ENCODE measurements at regions not wholly inside any gene's neighbourhood (a gene's known extent, or its start where the extent isn't known, plus 50 kb on each side); places are given as distances from the start of the nearest gene placed in this dataset.
"Not testable (repeated sequence)": the region's sequence is repeated elsewhere in the genome, so short reads cannot be mapped to it uniquely, and the experiment has no call there.

DNA sequence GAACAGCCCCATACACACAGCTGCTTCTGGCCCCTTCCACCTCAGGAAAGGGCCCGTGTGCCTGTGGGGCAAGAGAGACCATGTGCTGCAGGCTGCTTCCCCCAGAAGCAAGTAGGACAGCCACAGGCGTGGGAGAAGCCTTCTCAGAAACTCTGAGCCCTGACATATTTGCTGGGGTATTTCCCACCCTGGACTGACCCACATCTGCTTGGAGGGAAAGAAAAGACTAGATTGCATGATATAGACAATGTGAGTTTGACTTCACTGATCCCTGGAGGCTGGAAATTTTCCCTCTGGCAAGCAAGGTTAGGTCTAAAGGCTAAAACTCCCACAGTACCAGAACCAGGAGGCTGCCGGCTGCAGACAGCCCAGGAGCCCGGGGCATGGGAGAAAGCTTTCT lies 213.3 kb upstream of the SSTR4 start:
- DNase-seq = no peak

DNA sequence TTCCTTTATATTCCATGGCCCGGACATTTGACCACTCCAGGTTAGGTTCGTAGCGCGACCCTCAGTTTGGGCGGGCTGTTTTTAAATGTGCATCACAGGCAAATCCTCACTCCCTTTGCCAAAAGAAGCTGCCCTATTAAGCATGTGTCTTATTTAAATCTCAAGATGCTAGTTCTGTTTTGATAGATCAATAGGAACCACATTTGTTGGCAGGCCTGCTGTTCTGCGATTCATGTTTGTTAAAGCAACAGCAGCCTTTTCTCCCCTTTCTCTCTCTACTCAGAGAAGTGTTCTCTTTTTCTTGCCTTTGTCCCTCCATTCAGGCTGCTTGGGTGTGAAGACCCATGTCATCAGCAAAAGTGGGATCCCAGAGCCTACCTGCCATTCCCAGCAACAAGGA lies 212.0 kb upstream of the SSTR4 start:
- DNase-seq = no peak

DNA sequence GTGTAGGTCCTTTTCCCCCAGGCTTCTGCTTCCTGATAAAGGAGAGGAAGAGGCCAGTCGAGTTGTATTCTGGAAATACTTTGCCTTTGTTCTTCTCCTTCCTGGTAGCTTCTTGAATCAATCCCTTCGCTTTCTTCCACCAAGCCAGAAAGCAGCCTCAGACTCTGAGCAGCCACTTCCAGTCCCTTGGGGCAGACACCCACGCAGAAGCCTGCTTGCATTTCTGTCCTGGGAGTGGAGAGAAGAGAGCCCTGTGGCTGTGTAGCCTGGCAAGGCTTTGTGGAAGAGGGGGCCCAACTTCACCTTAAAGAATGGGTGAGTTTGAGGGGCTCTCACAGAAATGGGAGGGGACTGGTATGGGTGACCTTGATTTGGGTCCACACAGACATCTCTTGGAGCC lies 211.0 kb upstream of the SSTR4 start:
- no peak for DNase-seq

DNA sequence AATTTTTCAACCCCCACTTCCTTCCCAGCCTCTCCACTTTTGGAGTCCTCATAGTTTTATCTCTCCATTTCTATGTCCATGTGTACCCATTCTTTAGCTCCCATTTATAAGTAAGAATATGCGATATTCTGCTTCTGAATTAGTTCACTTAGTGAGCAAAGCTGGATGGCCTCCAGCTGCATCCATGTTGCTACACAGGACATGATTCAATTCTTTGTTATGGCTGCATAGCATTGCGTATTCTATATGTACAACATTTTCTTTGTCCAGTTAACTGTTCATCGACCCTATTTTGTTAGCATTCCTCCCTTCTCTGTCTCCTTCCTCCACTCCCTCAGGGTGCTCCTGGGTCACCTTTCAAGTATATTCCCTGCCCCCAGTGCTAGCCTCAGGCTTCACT lies 210.0 kb upstream of the SSTR4 start:
- DNase-seq = no peak

DNA sequence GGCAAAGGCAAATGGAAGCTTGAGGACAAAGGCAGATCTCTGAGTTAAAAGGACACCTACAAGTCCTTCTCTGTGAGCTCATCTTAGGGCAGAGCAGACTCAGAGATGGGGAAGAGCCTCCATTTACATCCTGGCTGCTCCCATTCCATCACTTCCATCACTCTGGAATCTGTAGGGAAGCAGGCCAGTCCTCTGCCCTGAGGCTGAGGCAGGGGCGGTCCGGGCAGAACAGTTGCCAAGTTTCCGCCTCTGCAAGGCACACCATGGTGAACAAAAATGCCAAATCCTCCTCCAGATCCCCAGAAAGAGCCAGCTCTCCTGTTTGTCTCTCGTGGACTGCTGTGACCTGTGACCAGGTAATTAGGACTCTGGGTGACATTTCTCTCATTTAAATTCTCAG lies 209.6 kb upstream of the SSTR4 start:
- DNase-seq = no peak

DNA sequence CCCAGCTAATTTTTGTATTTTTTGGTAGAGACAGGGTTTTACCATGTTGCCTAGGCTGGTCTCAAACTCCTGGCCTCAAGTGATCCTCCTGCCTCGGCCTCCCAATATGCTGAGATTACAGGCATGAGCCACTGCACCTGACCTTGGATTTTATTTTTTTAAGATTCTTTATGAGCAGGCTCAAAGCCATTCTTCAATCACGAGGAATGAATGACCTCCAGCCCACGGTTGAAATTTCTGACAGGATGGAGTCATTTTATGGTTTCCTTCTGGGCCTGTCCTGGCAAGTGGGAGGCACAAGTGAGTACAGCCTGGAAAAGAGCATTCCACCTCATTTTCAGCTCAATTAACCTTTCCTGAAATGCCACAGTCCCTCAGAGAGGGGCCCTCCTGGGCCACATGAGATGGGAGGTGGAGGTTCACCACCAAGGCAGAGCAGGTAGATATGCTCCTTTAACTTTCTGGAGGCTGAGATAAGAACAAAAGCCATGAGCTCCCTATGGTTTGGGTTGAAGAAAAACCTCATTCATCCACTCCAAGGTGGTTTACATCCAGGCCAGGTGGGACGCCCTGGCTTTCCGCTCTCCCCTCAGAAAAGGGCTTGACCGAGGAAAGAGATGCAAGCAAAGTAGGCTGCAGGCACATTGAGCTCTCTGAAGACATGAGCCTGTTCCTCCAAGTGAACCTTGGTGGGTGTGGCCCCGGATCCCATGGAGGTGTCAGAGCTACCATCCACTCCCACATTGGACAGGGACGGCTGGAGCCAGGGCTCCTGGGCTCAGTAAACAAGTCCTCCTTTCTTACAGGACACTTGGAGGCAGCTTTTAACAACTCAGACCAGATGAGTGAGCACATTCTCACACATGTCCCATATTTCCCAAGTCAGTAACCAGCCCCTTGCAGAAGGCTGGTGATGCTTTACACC lies 208.5 kb upstream of the SSTR4 start:
- no peak for DNase-seq

DNA sequence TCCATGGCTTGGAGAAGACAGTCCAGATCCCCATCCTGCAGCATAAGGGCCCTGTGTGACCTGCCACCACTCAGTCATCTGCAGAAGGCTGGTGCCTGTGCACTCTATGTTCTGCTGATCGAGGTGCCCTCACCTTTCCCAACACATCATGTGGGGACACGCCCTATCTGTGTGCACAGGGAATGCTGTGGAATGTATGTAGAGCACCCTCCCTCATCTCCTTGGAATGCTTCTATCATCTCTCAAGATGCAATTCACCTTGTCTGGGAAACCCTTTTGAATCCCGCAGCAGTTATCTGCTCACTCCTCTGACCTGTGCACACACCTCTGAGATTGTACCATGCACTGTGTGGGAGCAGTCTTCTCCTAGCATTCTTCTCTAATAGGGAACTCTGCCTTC lies 207.2 kb upstream of the SSTR4 start:
- DNase-seq = no peak

DNA sequence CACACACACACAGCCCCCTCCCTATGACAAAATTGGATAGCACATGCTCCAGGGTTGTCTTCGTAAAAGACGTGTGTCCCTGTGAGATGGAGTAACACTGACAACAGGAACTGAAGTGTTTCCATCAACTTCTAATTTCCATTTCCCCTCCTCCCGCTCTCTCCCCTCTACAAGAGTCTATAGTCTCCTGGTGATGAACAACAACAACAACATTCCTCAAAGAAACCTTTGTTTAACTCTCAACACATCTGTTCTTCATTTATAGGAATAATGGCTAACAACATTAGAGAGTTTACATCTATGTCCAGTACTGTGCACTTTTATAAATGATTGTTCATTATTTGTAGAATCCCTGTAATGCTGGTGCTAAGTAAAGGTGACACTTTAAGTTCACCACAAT lies 205.8 kb upstream of the SSTR4 start:
- DNase-seq = no peak

DNA sequence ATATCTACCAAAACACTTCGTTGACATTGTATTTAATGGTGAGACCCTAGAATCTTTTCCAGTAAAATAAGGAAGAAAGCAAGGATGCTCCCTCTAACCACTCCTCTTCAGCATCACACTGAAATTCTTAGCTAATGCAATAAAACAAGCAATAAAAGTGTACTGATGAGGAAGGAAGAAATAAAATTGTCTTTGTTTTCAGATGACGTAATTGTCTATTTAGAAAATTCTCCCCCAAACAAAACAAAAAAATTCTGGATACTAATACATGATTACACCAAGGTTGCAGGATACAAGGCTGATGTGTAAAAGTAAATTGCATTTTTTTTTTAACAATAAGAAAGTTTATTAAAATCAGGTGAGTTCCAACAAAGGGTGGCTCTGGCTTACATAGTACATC lies 205.0 kb upstream of the SSTR4 start:
- DNase-seq = no peak

DNA sequence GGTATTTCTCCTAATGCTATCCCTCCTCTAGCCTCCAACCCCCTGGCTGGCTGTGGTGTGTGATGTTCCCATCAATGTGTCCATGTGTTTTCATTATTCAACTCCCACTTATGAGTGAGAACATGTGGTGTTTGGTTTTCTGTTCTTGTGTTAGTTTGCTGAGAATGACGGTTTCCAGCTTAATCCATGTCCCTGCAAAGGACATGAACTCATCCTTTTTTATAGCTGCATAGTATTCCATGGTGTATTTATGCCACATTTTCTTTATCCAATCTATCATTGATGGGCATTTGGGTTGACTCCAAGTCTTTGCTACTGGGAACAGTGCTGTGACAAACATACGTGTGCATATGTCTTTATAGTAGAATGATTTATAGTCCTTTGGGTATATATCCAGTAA lies 204.4 kb upstream of the SSTR4 start:
- not testable (repeated sequence) for DNase-seq

DNA sequence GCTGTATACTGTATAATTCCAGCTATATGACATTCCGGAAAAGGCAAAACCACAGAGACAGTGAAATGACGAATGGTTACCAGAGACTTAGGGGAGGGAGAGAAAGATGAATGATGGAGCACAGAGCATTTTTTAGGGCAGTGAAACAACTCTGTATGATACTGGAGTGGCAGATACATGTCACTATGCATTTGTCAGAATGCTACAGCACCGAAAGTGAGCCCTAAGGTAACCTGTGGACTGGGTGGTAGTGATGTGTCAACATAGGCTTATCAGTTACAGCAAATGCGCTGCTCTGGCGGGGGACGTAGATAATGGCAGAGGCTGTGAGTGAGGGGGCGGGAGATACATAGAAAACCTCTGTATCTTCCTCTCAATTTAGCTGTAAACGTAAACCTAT lies 201.3 kb upstream of the SSTR4 start:
- DNase-seq = no peak

DNA sequence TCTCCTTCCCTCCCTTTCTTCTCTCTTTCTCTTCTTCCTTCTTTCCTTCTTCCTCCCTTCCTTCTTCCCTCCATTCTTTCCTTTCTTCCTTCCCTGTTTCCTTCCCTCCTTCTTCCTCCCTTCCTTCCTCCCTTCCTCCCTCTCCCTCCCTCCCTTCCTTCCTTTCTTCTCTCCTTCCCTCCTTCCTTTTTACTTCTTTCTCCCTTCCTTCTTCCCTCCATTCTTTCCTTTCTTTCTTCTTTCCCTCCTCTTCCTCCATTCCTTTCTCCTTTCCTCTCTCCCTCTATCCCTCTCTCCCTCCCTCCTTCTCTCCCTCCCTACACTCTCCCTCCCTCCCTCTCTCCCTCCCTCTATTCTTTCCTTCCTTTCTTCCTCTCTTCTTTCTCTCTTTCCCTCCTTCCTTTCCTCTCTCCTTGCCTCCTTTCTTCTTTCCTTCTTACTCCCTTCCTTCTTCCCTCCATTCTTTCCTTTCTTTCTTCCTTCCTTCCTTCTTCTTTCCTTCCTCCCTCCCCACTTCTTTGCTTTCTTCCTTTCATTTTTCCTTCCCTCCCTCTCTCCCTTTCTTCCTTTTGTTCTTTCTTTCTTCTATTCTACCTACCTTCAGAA lies 200.4 kb upstream of the SSTR4 start:
- DNase-seq = no peak

DNA sequence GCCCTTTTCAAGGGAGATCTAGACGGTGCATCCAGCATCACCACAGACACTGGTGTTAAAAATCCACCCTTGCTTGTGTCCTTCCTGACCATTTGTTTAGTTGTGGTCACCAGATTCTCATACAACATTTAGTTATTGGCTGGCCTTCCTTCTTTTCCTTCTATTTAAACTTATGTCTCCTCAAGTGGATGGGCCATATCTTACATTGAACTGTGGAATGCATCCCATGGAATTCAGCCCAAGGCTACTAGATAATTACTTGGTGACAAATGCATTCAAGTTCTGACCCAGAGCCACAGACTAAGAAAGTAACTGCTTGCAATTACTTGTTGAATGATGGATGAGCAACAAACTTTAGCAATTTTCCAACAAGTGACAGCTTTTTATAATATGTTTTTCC lies 198.9 kb upstream of the SSTR4 start:
- DNase-seq = no peak

DNA sequence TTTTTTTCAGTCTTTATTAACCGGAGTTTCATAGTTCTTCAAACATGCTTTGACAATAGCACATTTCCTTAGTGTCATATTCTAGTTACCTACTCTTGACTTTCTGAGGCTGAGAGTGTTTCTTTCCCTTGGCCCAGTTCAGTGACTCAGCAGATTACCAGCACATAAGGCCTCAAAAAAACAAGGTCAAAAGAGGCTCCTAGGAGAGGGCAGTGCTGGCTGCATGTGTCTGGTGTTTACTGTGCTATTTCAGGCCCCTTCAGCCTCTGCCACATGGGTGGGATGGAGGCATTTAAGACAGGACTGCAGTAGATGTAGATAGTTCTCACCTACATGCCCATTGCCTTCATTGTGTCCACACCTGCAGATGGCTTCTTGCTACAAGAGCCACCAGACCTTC lies 198.2 kb upstream of the SSTR4 start:
- no peak for DNase-seq

DNA sequence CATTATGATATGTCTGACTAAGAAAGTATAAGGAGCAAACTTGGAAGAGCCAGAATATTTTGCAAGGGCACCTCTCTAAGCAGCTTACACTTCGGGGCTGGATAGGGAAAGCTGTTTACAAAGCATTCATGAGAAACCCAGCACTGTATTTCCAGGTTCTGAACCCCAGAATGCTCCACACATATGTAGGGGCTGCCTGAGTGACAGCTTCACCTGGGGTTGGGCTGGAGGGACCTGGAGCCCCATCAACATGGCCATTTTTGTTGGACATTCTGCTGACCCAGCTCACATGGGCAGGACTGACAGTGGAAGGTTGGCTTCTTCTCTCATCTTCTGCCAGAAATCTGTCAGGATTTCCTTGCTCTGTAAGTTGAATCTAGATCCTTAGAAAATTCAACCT lies 197.1 kb upstream of the SSTR4 start:
- DNase-seq = no peak

DNA sequence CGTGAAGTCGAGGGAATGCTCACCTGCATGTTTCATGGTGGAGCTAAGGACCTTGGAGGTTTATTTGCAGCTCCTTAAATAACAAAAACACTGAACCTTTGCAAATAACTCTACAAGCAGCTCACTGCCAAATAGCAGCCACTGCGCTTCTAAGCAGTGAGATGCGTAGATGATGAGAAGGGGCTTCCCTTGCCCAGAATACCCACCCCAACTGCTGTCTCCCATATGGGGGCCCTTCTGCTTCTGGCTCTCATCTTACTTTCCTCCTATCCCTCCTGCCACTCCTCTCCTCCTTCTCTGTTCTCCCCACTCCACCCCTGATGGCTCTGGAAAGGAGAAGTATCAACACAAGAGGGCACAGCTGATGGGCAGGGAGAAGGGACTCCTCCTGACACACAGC lies 193.3 kb upstream of the SSTR4 start:
- DNase-seq = no peak

DNA sequence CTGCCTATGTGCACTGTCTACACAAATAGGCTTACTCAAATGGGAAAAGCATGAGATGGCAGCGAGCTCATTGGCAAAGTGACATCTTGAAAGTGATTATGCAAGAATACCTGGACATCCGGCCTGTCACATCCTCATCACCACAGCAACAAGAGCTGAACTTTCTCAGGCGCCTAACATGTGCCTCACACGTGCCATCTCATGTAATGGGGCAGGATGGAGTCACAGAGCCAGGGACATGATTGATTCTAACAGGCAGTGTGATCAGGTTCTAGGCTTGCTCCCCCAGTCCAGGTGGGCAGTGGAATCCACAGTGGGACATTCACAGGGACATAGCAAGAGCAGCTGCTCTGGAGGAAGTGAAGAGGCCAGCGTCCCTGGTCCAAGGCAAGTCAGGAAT lies 192.3 kb upstream of the SSTR4 start:
- DNase-seq = no peak

DNA sequence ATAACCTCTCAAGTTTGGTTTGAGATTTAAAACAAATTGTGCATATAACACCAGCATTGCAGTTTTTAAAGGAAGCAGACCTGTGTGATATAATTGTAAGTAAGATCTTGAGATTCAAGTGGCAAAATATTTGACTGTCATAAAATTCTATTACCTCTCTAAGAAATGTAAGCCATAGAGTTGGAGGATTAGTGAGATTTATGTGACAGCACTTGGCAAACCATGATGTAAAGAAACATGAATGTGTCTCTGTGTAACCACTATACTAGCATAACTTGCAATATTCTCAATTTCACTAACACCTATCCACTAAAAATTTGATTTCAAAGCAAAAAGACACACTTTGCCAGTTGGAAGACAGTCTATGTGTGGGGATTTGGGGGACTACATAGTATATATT lies 190.2 kb upstream of the SSTR4 start:
- DNase-seq = no peak

DNA sequence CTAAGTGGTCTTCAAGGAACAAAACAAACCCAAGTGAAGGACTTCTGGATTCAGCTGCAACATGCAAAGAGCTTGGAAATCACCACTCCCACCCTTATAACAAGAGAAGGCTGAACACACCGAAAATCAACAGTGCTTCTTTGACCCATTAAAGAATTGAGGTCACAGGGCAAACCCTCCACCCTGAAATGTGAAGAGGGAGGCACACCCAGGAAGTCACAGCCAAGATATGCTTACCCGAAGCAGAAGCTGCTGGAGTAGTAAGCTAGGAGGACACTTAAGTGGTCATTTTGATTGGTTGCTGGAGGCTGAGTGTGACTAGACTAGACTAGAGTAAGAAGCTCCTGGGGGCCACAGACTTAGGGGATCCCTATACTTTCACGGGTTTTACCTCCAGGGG lies 188.2 kb upstream of the SSTR4 start:
- DNase-seq = no peak

DNA sequence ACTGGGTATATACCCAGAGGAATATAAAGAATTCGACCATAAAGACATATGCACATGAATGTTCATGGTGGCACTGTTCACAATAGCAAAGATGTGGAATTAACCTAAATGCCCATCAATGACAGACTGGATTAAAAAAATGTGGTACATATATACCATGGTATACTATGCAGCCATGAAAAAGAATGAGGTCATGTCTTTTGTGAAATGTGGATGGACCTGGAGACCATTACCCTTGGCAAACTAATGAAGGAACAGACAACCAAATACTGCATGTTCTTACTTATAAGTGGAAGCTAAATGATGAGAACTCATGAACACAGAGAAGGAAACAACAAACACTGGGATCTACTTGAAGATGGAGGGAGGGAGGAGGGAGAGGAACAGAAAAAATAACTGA lies 186.7 kb upstream of the SSTR4 start:
- DNase-seq = no peak

DNA sequence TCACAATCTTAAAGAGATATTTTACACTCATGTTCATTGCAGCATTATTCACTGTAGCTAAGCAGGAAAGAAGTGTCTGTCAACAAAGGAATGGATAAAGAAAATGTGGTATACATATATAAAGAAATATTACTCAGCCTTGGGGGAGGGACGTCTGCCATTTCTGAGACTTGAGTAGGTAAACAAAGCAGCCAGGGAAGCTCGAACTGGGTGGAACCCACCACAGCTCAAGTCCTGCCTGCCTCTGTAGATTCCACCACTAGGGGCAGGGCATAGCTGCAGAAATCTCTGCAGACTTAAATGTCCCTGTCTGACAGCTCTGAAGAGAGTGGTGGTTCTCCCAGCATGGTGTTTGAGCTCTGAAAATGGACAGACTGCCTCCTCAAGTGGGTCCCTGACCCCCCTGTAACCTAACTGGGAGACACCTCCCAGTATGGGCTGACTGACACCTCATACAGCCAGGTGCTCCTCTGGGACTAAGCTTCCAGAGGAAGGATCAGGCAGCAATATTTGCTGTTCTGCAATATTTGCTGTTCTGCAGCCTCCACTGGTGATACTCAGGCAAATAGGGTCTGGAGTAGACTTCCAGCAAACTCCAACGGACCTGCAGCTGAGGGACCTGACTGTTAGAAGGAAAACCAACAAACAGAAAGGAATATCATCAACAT lies 183.3 kb upstream of the SSTR4 start:
- DNase-seq = not testable (repeated sequence)

DNA sequence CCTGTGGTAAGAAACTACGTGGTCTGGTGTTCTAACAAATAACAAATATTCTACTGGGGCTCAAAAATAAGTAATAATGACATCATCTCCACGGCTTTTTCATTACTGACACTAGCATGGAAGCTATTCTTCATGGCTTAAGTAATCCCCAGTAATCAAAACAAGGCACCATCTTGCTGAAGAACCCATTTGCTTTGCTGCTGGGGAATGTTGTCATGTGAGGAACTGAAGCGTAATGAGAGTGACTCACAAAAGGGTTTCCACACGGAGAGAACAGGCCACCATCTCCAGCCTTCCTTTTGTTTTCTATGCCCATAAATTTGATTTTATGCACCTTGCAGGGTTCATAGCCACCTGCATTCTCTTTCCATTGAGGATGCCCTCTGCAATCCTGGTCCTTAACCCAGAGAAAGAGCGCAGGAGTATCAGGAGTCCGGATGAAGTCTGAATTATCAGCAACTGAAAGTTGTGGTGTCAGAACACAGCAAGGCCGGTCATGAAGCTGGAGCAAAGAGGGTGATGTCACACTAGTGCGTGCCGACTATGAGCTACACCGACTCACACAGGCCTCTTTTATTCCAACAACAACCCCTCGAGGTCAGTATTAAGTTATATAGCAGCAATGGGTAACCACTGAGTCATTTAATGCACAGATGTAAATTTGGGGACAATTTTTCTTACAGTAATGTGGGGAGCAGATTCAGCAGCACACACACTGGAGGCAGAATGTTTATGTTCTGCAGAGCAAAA lies 173.7 kb upstream of the SSTR4 start:
- DNase-seq = no peak

DNA sequence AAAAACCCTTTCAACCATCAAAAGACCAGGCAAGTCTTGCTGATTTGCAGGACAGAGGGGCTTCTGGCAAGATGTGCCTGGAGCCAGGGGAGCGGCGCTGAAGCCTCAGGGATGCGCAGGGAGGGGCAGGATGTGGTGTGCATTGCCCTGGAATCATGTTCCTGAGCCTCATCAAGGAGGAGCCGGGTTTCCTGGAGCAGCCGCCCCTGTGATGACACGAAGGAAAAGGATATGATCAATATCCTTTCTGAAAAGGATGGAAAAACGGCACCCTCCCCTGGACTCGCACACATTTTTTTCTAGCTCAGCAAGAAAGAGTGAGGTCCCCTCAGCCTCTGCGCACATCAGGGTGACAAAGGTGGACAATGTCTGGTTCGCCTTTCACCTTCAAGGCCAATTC lies 173.1 kb upstream of the SSTR4 start:
- DNase-seq = no peak
